Breast epithelium (tissue), 3 donors: ENCODE measurements at regions not wholly inside any gene's neighbourhood (a gene's known extent, or its start where the extent isn't known, plus 50 kb on each side); places are given as distances from the start of the nearest gene placed in this dataset.

Experiments
- CTCF ChIP-seq, 3 donors: fragments of 450-650 bp; IDR thresholded peaks; one replicate each; pipeline ENCODE4 v1.5.1; 2016 to 2017; ENCODE audit warnings: antibody characterized with exemption in 3 of 3, mild to moderate bottlenecking in 3 of 3, moderate library complexity in 3 of 3
- POLR2A ChIP-seq: fragments of 450-650 bp; IDR thresholded peaks from one replicate; pipeline ENCODE4 v1.6.1; 2016; ENCODE audit warnings: antibody characterized with exemption, mild to moderate bottlenecking, moderate library complexity

- no peak for TF ChIP-seq POLR2A
- no peak for TF ChIP-seq CTCF (IDR thresholded peaks at IDR 0.05)
These were observed 64.3 kb upstream of the ANTXRL start for GRCh38 chr10:46222364-46222935.
